ENCODE measurements at regions not wholly inside any gene's neighbourhood (a gene's known extent, or its start where the extent isn't known, plus 50 kb on each side); places are given as distances from the start of the nearest gene placed in this dataset.
A peak's percentile ranks its signal among the peaks of the same experiment; 100 is the strongest.

GRCh38 chr6:96276305-96276704, 245.3 kb upstream of the UFL1 start:
- no peaks in the 10 kb centered on the region for H3K4me1 Mint-ChIP-seq
- ATAC-seq, result peak; percentile 15
- H3K9me3 Mint-ChIP-seq, result peaks cover 3 to 19% of the 10 kb centered on the region in 2 donors

GRCh38 chr6:96276856-96277255, 244.8 kb upstream of the UFL1 start:
- no peak overlapping the region for H3K4me3 Mint-ChIP-seq
- peaks cover 3 to 19% of the 10 kb centered on the region in 2 donors for H3K9me3 Mint-ChIP-seq
- no peak overlapping the region for H3K27ac Mint-ChIP-seq
- no peaks in the 10 kb centered on the region for H3K4me1 Mint-ChIP-seq
- DNase-seq (no peak), ATAC-seq (peak; percentile 18)
- peaks cover 8% of the 10 kb centered on the region for H3K27me3 Mint-ChIP-seq

More at GRCh38 chr6:96276305-96276704, 245.3 kb upstream of the UFL1 start:
- Mint-ChIP-seq H3K27ac (no peak overlapping the region), H3K27me3 (peaks cover 8% of the 10 kb centered on the region), H3K4me3 (no peak overlapping the region)
- no peak for DNase-seq

- H3K27me3 Mint-ChIP-seq, result no peaks in the 10 kb centered on the region
- H3K4me3 Mint-ChIP-seq, result no peak overlapping the region
- H3K9me3 Mint-ChIP-seq, result no peaks in the 10 kb centered on the region
- H3K4me1 Mint-ChIP-seq, result no peaks in the 10 kb centered on the region
- no peak for DNase-seq
- H3K27ac Mint-ChIP-seq, result no peak overlapping the region
- ATAC-seq, result no peak
Measured at GRCh38 chr6:96279084-96279483, 242.5 kb upstream of the UFL1 start.

- DNase-seq (no peak), ATAC-seq (no peak)
- H3K9me3 Mint-ChIP-seq, result no peaks in the 10 kb centered on the region
- H3K27me3 Mint-ChIP-seq, result peaks cover 23% of the 10 kb centered on the region
- no peak overlapping the region for H3K4me3 Mint-ChIP-seq
- H3K27ac Mint-ChIP-seq, result no peak overlapping the region
- no peaks in the 10 kb centered on the region for H3K4me1 Mint-ChIP-seq
Measured at GRCh38 chr6:96286503-96286902, 235.1 kb upstream of the UFL1 start.

GRCh38 chr6:96299525-96299924, 222.1 kb upstream of the UFL1 start:
- no peak for ATAC-seq
- no peaks in the 10 kb centered on the region for H3K9me3 Mint-ChIP-seq

GRCh38 chr6:96301023-96301422, 220.6 kb upstream of the UFL1 start:
- Mint-ChIP-seq H3K4me3 (no peak overlapping the region), H3K4me1 (no peaks in the 10 kb centered on the region), H3K27ac (no peak overlapping the region), H3K27me3 (peaks cover 8% of the 10 kb centered on the region), H3K9me3 (no peaks in the 10 kb centered on the region)
- DNase-seq, result no peak
- no peak for ATAC-seq

More at GRCh38 chr6:96299525-96299924, 222.1 kb upstream of the UFL1 start:
- no peak overlapping the region for H3K4me3 Mint-ChIP-seq
- no peaks in the 10 kb centered on the region for H3K4me1 Mint-ChIP-seq
- H3K27ac Mint-ChIP-seq, result peak overlapping the region in 1 of 2 donors; percentile 4
- DNase-seq, result no peak
- H3K27me3 Mint-ChIP-seq, result peaks cover 8% of the 10 kb centered on the region

- ATAC-seq (no peak), DNase-seq (no peak)
- no peaks in the 10 kb centered on the region for H3K9me3 Mint-ChIP-seq
- no peak overlapping the region for H3K4me3 Mint-ChIP-seq
- H3K4me1 Mint-ChIP-seq, result no peaks in the 10 kb centered on the region
- H3K27me3 Mint-ChIP-seq, result peaks cover 8% of the 10 kb centered on the region
- no peak overlapping the region for H3K27ac Mint-ChIP-seq
Measured at GRCh38 chr6:96301781-96302180, 219.8 kb upstream of the UFL1 start.

GRCh38 chr6:96302991-96303390, 218.6 kb upstream of the UFL1 start:
- Mint-ChIP-seq H3K27me3 (peaks cover 8% of the 10 kb centered on the region), H3K4me1 (no peaks in the 10 kb centered on the region), H3K9me3 (no peaks in the 10 kb centered on the region), H3K27ac (no peak overlapping the region), H3K4me3 (no peak overlapping the region)
- no peak for ATAC-seq
- DNase-seq, result no peak

- Mint-ChIP-seq H3K27me3 (peaks cover 8% of the 10 kb centered on the region), H3K4me1 (no peaks in the 10 kb centered on the region), H3K4me3 (no peak overlapping the region), H3K9me3 (no peaks in the 10 kb centered on the region), H3K27ac (no peak overlapping the region)
- DNase-seq (no peak), ATAC-seq (peak; percentile 43)
Measured at GRCh38 chr6:96304997-96305396, 216.6 kb upstream of the UFL1 start.

- H3K27me3 Mint-ChIP-seq, result no peaks in the 10 kb centered on the region
- H3K9me3 Mint-ChIP-seq, result peaks cover 0 to 7% of the 10 kb centered on the region in 2 donors
Measured at GRCh38 chr6:96330884-96331283, 190.7 kb upstream of the UFL1 start.

GRCh38 chr6:96340164-96340563, 181.4 kb upstream of the UFL1 start:
- no peak overlapping the region for H3K4me3 Mint-ChIP-seq
- no peaks in the 10 kb centered on the region for H3K4me1 Mint-ChIP-seq
- H3K27ac Mint-ChIP-seq, result no peak overlapping the region
- no peak for DNase-seq
- ATAC-seq, result no peak
- H3K27me3 Mint-ChIP-seq, result no peaks in the 10 kb centered on the region
- peaks cover 12 to 22% of the 10 kb centered on the region in 2 donors for H3K9me3 Mint-ChIP-seq

More at GRCh38 chr6:96330884-96331283, 190.7 kb upstream of the UFL1 start:
- H3K27ac Mint-ChIP-seq, result no peak overlapping the region
- no peak overlapping the region for H3K4me3 Mint-ChIP-seq
- DNase-seq (no peak), ATAC-seq (no peak)
- H3K4me1 Mint-ChIP-seq, result no peaks in the 10 kb centered on the region

GRCh38 chr6:96345501-96345900, 176.1 kb upstream of the UFL1 start:
- Mint-ChIP-seq H3K9me3 (peaks cover 9 to 14% of the 10 kb centered on the region in 2 donors), H3K27me3 (peaks cover 6% of the 10 kb centered on the region), H3K27ac (no peak overlapping the region), H3K4me3 (no peak overlapping the region), H3K4me1 (no peaks in the 10 kb centered on the region)
- no peak for DNase-seq
- ATAC-seq, result no peak

GRCh38 chr6:96381246-96381645, 140.4 kb upstream of the UFL1 start:
- Mint-ChIP-seq H3K27me3 (no peaks in the 10 kb centered on the region), H3K27ac (no peak overlapping the region), H3K4me1 (no peaks in the 10 kb centered on the region), H3K4me3 (no peak overlapping the region), H3K9me3 (no peaks in the 10 kb centered on the region)
- ATAC-seq, result no peak
- DNase-seq, result no peak

GRCh38 chr6:96391776-96392360, 129.7 kb upstream of the UFL1 start:
- Mint-ChIP-seq H3K9me3 (peaks cover 0 to under 1% of the 10 kb centered on the region in 2 donors), H3K4me3 (no peak overlapping the region), H3K27ac (no peak overlapping the region), H3K27me3 (peaks cover 8% of the 10 kb centered on the region), H3K4me1 (peaks cover 6% of the 10 kb centered on the region)
- DNase-seq (peak in 1 of 2 donors; percentile 2), ATAC-seq (no peak)

- no peak overlapping the region for H3K4me3 Mint-ChIP-seq
- peaks cover 6% of the 10 kb centered on the region for H3K4me1 Mint-ChIP-seq
- DNase-seq (no peak), ATAC-seq (no peak)
- no peak overlapping the region for H3K27ac Mint-ChIP-seq
- H3K9me3 Mint-ChIP-seq, result no peaks in the 10 kb centered on the region
- peaks cover 1% of the 10 kb centered on the region for H3K27me3 Mint-ChIP-seq
Measured at GRCh38 chr6:96394727-96395126, 126.9 kb upstream of the UFL1 start.

GRCh38 chr6:96410467-96410866, 111.1 kb upstream of the UFL1 start:
- Mint-ChIP-seq H3K9me3 (no peaks in the 10 kb centered on the region), H3K4me1 (no peaks in the 10 kb centered on the region), H3K27me3 (no peaks in the 10 kb centered on the region), H3K27ac (no peak overlapping the region), H3K4me3 (no peak overlapping the region)
- DNase-seq, result no peak
- no peak for ATAC-seq

GRCh38 chr6:96420294-96420693, 101.3 kb upstream of the UFL1 start:
- no peak for ATAC-seq
- no peak for DNase-seq
- Mint-ChIP-seq H3K27ac (no peak overlapping the region), H3K9me3 (peaks cover 8 to 27% of the 10 kb centered on the region in 2 donors), H3K4me3 (no peak overlapping the region), H3K27me3 (no peaks in the 10 kb centered on the region), H3K4me1 (no peaks in the 10 kb centered on the region)

All from stimulated activated naive CD8-positive, alpha-beta T cell treated with anti-CD3 and anti-CD28 coated beads, Interleukin-15, amount 100 ng/mL, for 72 hours (primary cell).